Chondrocyte (in vitro differentiated cells): ENCODE measurements at regions not wholly inside any gene's neighbourhood (a gene's known extent, or its start where the extent isn't known, plus 50 kb on each side); places are given as distances from the start of the nearest gene placed in this dataset.
"Not testable (repeated sequence)": the region's sequence is repeated elsewhere in the genome, so short reads cannot be mapped to it uniquely, and the experiment has no call there.

Experiments
- DNase-seq: peaks from one replicate; pipeline ENCODE4 v3.0.0; 2021; ENCODE audit warnings: mixed read lengths, low spot score
- H3K27ac Mint-ChIP-seq: one replicate; pipeline ENCODE4 v1.8.0; 2021; ENCODE audit warnings: mild to moderate bottlenecking, moderate library complexity, mixed read lengths; ENCODE audit not compliant: unreplicated experiment
- H3K27me3 Mint-ChIP-seq: 2 replicates; pipeline ENCODE4 v1.8.0; 2021; ENCODE audit warnings: low read depth, mixed read lengths
- H3K36me3 Mint-ChIP-seq: 2 replicates; pipeline ENCODE4 v1.8.0; 2021; ENCODE audit warnings: low read depth, mixed read lengths
- H3K4me1 Mint-ChIP-seq: 2 replicates; pipeline ENCODE4 v1.8.0; 2021; ENCODE audit warnings: low read depth, mild to moderate bottlenecking, mixed read lengths
- H3K4me3 Mint-ChIP-seq: one replicate; pipeline ENCODE4 v1.8.0; 2021; ENCODE audit warnings: mild to moderate bottlenecking, moderate library complexity, mixed read lengths; ENCODE audit not compliant: unreplicated experiment
- H3K9me3 Mint-ChIP-seq: 2 replicates; pipeline ENCODE4 v1.8.0; 2021; ENCODE audit warnings: low read depth, mixed read lengths
- CTCF ChIP-seq: fragments of 200-600 bp; sonication (generic); IDR thresholded peaks from 2 replicates; pipeline ENCODE4 v1.5.0; 2021; ENCODE audit warnings: antibody characterized with exemption, mild to moderate bottlenecking, moderate library complexity

- H3K9me3 Mint-ChIP-seq, result peaks cover 64% of the 10 kb centered on the region
These were observed 209.9 kb downstream of the TUBA3C start for GRCh38 chr13:18971576-18972219.

GRCh38 chr13:18965347-18965855, 216.2 kb downstream of the TUBA3C start:
- DNase-seq, result no peak
- Mint-ChIP-seq H3K36me3 (no peaks in the 10 kb centered on the region), H3K27me3 (no peaks in the 10 kb centered on the region), H3K4me3 (no peak overlapping the region), H3K4me1 (no peaks in the 10 kb centered on the region), H3K27ac (no peak overlapping the region), H3K9me3 (peaks cover 56% of the 10 kb centered on the region)
- no peak for TF ChIP-seq CTCF

More at GRCh38 chr13:18971576-18972219, 209.9 kb downstream of the TUBA3C start:
- Mint-ChIP-seq H3K36me3 (no peaks in the 10 kb centered on the region), H3K27me3 (no peaks in the 10 kb centered on the region), H3K27ac (no peak overlapping the region), H3K4me3 (no peak overlapping the region), H3K4me1 (no peaks in the 10 kb centered on the region)
- no peak for DNase-seq
- TF ChIP-seq CTCF, result no peak

GRCh38 chr13:18964942-18965341, 216.7 kb downstream of the TUBA3C start:
- no peaks in the 10 kb centered on the region for H3K4me1 Mint-ChIP-seq
- no peak overlapping the region for H3K27ac Mint-ChIP-seq

GRCh38 chr13:18963684-18964083, 217.9 kb downstream of the TUBA3C start:
- not testable (repeated sequence) for DNase-seq, H3K4me3 Mint-ChIP-seq, H3K4me1 Mint-ChIP-seq, H3K36me3 Mint-ChIP-seq, H3K27me3 Mint-ChIP-seq, H3K27ac Mint-ChIP-seq
- H3K9me3 Mint-ChIP-seq, result peaks cover 51% of the 10 kb centered on the region

More at GRCh38 chr13:18964942-18965341, 216.7 kb downstream of the TUBA3C start:
- Mint-ChIP-seq H3K36me3 (no peaks in the 10 kb centered on the region), H3K4me3 (no peak overlapping the region), H3K27me3 (no peaks in the 10 kb centered on the region), H3K9me3 (peaks cover 61% of the 10 kb centered on the region)
- TF ChIP-seq CTCF, result no peak
- DNase-seq, result no peak

GRCh38 chr13:18962168-18962734, 219.4 kb downstream of the TUBA3C start:
- no peak for DNase-seq
- H3K4me3 Mint-ChIP-seq, result no peak overlapping the region

More at GRCh38 chr13:18962168-18962734, 219.4 kb downstream of the TUBA3C start:
- Mint-ChIP-seq H3K9me3 (peaks cover 50% of the 10 kb centered on the region), H3K36me3 (no peaks in the 10 kb centered on the region), H3K4me1 (no peaks in the 10 kb centered on the region), H3K27ac (no peak overlapping the region), H3K27me3 (no peaks in the 10 kb centered on the region)
- no peak for TF ChIP-seq CTCF
